Hematopoietic multipotent progenitor cell treated with erythropoietin and hydrocortisone succinate and interleukin-3 and kit ligand, for 6 days (in vitro differentiated cells): ENCODE measurements at regions not wholly inside any gene's neighbourhood (a gene's known extent, or its start where the extent isn't known, plus 50 kb on each side); places are given as distances from the start of the nearest gene placed in this dataset.
A peak's percentile ranks its signal among the peaks of the same experiment; 100 is the strongest.

ENCODE experiments used
- DNase-seq: peaks from one replicate; pipeline ENCODE4 v3.0.0-alpha.2; 2015

DNA sequence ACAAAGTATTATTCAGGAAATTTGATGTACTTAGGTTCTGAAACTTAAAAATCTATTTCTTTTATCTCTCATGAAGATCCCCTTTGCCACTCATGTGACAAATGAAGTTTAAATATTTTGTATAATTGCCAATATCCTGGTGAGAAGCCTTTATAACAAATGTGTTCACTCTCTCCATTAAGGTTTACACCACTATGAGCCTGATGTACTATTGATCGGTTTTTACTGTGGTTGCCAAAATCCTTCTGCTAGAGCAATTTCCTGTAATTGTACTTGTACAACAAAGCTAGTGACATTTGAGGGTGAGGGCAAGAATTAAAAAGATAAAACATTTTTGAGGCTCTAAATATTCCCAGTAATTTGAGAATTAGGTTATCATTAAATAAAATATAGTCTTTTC lies 222.3 kb upstream of the CDH19 start:
- DNase-seq, result no peak

- DNase-seq, result no peak
Observed at GRCh38 chr18:66825347-66825746, 221.5 kb upstream of the CDH19 start.

DNA sequence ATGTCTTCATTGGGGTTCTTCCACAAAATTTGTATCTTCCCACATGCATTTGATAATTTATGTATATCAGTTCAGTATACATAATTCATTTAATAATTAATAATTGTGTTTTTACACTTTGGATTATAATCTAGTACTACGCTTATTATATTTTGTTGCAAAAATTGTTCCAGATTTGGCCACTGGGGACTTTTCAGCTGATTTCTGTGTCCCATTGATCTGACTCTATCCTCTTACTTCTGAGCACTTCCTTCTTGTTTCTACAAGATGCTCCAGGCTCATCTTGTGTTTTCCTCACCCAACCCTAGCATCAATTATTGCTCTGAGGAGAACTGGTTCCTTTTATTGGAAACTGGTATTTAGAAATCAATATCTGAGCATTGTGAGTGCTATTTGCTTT lies 215.3 kb upstream of the CDH19 start:
- peak; percentile 1 for DNase-seq

- DNase-seq, result no peak
Observed at GRCh38 chr18:66813138-66813537, 209.2 kb upstream of the CDH19 start.

DNA sequence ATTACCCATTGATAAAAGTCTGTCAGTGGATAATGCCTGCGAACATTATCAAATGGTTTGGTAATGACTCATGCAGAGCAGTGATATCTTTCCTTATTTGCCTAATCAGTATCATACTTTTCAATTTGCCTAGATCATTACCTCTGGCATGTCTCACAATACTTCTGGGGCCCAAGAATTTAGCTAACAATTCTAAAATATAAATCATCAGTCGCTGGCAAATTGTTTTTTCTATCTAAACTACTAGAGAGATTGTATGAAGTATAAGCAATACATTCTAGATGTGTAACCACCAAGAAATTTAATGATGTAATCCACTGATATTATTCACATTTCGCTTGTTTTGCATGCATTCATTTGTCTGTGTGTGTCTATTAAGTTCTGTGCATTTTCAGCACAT lies 191.2 kb upstream of the CDH19 start:
- no peak for DNase-seq

DNA sequence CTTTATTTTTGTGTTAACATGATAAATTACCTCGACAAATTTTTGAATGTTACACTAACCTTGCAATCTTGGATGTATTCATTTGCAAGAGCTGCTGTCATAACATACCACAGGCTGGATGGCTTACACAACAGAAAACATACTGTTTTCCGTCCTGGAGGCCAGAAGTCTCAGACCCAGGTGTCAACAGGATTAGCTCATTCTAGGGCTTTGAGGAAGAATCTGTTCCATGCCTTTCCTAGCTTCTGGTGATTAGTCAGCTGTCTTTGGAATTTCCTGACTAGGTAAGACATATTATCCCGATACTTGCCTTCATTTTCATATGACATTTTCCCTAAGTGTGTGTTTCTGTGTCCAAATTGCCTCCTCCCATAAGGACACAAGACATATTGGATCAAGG lies 188.6 kb upstream of the CDH19 start:
- no peak for DNase-seq

GRCh38 chr18:66780609-66781008 lies 176.7 kb upstream of the CDH19 start:
- no peak for DNase-seq

DNA sequence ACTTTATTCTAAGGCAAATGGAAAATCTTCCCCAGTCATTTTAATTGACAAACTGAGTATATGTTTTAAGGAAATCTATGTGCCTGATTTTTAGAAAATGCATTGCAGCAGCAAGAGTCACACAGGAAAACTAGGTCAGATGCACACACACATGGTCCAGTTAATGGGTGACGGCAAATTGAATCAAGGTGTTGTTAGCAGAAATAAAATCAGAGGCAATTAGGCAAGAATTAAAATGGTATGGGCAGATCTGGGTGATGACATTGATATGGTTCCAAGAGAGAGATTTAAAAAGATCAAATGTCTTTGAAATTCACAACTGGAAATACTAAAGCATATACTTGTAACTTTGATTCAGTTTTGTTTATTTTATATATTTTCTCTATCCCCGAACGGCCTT lies 174.2 kb upstream of the CDH19 start:
- no peak for DNase-seq

DNA sequence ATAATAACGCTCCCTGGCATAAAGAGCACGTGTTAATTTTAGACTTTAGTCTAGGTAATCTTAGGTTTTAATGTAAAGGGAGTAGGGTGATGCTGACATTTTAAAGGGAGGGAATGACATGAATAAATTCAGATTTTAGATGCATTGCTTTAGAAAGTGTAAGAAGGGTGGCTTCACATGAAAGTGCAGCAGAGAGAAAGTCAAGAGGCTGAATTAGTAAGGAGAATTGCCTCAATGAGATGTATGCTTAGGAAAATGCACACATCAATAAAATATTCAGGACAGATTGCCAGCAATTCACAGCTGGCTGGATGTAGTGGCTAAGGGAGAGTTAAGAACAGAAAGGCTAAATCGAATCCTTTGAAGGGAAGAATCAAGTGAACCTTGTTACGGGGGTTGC lies 165.5 kb upstream of the CDH19 start:
- DNase-seq, result no peak

DNA sequence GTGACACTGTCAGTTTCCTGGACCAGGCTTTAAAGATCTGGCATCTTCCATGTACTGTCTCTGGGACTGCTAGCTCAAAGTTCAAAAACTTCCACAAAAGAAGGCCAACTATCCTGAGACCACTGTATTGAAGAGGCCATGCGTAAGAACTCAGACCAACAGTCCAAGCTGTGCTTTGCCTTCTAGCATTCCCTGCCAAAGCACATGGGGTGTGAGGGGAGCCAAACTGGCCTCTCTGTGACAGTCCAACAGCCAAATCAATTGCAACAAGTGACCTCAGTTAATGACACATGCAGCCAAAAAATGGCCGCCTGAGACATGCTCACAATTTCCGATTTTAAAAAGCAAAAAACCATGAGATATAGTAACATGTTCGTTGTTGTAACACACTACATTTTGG lies 160.3 kb upstream of the CDH19 start:
- DNase-seq, result no peak

GRCh38 chr18:66761166-66761565 lies 157.3 kb upstream of the CDH19 start:
- no peak for DNase-seq

DNA sequence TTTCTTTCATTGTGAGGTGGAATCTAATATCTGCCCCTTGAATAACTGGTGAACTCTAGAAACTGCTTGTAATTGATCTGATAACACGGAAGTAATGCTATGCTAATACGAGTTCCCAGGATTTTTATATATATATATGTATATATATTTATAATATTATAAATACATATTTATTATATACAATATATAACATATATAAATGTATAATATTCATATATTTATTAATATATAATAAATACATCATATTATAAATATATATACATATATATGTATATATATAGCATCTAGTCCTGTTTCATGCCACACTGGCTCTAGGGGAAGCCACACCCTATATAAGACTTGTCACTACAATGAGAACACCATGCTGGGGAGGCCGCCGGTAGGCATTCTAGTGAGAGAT lies 156.7 kb upstream of the CDH19 start:
- no peak for DNase-seq

DNA sequence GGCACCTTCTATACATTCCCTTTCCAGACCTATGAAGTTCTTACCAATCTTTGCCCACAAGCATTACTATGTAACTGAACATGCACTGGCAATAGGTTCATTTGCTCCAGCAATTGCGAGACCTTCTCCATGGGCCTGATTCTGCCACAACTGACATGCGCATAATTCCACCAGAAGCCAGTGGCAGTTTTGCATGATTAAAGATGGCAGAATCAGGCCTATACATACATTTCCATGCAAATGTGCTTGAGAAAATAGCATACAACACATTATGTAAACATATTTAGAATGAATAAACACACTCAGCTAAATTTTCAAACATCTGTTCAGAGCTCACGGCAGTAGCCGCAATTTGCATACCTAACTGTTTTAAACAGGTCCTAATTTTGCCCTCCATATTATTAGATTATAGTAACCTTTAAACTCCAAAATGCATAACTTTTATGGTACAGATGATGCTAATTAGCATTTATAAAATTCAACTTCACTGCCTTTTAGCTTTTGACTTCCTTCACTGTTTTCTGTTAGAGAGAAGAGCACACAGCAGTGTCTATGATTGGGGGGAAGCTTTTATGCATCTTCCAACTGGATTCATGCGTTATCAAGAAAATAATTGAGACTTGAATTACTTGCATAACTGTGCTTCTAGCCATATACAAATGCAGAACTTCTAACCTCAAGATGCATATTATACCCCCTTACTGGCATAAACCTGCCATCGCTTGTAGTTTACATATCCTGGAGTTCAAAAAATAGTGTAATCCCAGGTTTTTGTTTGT lies 155.3 kb upstream of the CDH19 start:
- DNase-seq, result no peak

DNA sequence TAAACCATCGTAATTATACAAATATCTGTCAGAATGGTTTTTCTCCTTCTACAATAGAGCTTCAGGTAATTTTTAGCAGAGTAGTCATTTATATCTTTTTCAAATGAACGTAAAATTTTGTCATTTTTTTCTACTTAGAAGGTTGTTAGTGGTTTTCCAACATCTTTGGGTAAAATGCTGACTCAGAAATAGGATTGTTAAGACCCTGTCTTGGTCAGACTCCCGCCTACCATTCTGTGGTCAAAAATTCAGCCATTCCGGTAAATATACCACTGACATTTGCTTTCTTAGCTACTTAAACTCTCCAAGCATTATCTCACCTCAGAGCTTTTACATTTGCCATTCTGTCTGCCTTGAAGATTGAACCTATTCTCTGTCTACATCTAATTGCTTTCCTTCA lies 154.1 kb upstream of the CDH19 start:
- no peak for DNase-seq

DNA sequence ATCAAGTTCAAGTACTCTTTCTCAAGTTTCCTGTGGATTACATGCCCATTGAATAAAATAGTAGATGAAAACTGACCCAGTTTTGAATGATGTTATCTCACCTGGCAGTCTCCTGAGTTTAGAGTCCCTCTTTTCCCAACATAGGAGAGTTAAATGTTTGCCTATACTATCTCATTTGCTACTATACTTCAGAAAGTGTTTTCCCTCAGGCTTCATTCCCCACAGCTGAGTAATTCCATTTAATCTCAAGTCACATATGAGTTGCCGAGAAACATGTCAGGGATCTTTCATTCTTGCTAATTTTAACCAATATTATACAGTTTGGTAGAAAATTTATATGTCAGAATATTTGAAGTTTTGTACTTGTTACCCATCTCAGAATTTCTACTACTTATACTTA lies 150.4 kb upstream of the CDH19 start:
- no peak for DNase-seq

- no peak for DNase-seq
Observed at GRCh38 chr18:66752733-66753132, 148.8 kb upstream of the CDH19 start.

- DNase-seq, result no peak
Observed at GRCh38 chr18:66749481-66750035, 145.7 kb upstream of the CDH19 start.

DNA sequence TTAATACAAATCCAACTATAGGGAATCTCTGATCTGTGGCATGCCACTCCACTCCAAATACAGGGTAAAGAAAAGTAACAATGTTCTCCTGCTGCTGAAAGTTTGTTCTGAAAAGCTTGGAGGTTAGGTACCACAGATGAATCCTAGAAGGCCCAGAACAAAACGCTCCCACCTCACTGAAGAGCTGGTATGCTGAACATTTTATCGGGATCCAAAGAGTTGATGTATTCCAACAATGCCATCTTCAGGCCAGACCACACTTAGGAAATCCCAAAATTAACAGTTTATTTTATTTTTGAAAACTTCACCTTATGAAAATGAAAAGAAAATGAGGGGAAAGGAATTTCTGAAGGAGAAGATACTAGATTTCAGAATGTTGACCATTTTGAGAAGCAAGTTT lies 145.1 kb upstream of the CDH19 start:
- DNase-seq, result peak; percentile 8

DNA sequence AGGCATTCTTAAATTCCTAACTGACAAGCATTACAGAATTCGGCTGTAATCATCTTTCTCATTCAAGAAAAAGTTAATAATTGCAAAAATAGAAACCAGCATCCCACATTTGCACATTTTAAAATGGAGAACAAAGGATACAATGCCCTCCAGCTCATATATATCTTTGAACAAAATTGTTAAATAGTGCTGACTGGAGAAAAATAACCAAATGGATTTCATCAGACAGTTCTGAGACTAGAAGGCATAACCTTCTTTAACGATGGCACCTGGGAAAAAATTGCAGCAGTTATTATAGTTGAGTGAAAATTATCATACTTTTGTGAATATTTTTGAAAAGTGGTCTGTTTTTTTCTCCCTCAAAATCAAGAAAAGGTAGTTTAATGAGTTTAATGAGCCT lies 138.9 kb upstream of the CDH19 start:
- DNase-seq, result no peak

DNA sequence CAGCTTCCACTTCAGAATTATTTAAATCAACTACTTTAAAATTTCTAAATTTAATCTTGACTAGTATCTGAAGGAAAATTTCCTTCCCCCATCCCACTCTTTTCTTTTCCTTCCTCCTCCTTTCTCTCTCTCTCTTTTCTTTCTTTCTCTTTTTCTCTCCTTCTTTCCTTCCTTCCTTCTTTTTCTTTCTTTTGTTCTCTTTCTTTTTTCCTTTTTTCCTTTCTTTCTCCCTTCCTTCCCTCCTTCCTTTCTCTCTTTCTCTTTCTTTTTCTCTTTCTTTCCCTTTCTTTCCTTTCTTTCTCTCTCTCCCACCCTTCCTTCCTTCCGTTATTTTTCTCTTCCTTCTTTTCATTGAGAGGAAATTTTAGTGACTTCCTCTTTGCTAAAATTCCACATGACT lies 132.0 kb upstream of the CDH19 start:
- no peak for DNase-seq

- DNase-seq, result no peak
Observed at GRCh38 chr18:66734451-66734850, 130.6 kb upstream of the CDH19 start.

GRCh38 chr18:66731890-66732289 lies 128.0 kb upstream of the CDH19 start:
- DNase-seq, result no peak

GRCh38 chr18:66729442-66730239 lies 125.8 kb upstream of the CDH19 start:
- no peak for DNase-seq

- DNase-seq, result no peak
Observed at GRCh38 chr18:66728951-66729350, 125.1 kb upstream of the CDH19 start.
